ENCODE measurements at regions not wholly inside any gene's neighbourhood (a gene's known extent, or its start where the extent isn't known, plus 50 kb on each side); places are given as distances from the start of the nearest gene placed in this dataset.

DNA sequence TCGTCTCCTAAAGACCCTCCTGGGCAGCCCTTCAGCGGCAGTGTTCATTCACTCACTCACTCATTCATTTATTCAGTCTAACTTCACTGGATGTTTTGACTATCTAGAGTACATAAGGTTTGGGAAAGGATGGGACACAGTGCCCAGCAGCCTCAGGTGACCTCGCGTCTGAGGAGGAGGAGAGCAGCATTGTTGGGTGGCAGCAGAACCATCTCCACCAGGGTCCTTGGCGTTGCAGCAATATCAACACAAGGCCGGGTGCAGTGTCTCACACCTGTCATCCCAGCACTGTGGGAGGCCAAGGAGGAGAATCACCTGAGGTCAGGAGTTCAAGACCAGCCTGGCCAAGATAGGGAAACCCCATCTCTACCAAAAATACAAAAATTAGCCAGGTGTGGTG is 408.0 kb downstream of the BRD1 start:
- TF ChIP-seq, protein P1, sequence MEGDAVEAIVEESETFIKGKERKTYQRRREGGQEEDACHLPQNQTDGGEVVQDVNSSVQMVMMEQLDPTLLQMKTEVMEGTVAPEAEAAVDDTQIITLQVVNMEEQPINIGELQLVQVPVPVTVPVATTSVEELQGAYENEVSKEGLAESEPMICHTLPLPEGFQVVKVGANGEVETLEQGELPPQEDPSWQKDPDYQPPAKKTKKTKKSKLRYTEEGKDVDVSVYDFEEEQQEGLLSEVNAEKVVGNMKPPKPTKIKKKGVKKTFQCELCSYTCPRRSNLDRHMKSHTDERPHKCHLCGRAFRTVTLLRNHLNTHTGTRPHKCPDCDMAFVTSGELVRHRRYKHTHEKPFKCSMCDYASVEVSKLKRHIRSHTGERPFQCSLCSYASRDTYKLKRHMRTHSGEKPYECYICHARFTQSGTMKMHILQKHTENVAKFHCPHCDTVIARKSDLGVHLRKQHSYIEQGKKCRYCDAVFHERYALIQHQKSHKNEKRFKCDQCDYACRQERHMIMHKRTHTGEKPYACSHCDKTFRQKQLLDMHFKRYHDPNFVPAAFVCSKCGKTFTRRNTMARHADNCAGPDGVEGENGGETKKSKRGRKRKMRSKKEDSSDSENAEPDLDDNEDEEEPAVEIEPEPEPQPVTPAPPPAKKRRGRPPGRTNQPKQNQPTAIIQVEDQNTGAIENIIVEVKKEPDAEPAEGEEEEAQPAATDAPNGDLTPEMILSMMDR (IDR thresholded peaks at IDR 0.05): no peak
- TF ChIP-seq POLR2A (IDR thresholded peaks at IDR 0.05): no peak
